Adrenal gland (tissue), 5 donors: ENCODE measurements at regions not wholly inside any gene's neighbourhood (a gene's known extent, or its start where the extent isn't known, plus 50 kb on each side); places are given as distances from the start of the nearest gene placed in this dataset.

ENCODE experiments used
- POLR2A ChIP-seq, 2 donors: fragments of 450-650 bp; IDR thresholded peaks; one replicate each; pipeline ENCODE4 v1.6.1; 2017; ENCODE audit warnings: antibody characterized with exemption in 2 of 2, mild to moderate bottlenecking in 2 of 2, moderate library complexity in 1 of 2
- TF ChIP-seq, protein P1 (sequence below), 6 experiments: fragments of 450-650 bp in 4 of 6; fragments of 200-600 bp in 2 of 6; sonication (generic) in 1 of 6; IDR thresholded peaks; 1 replicate in 5 of 6; 2 replicates in 1 of 6; pipeline versions ENCODE4 v1.5.1 to v1.8.0; 2016 to 2021; ENCODE audit warnings: antibody characterized with exemption in 6 of 6, mild to moderate bottlenecking in 2 of 6, moderate library complexity in 1 of 6
- donor health status: DM: no; HTN: no; CAD: no.

GRCh38 chr14:44444454-44444853 lies 62.6 kb downstream of the FSCB start:
- TF ChIP-seq POLR2A (IDR thresholded peaks at IDR 0.05) = no peak
- TF ChIP-seq, protein P1, sequence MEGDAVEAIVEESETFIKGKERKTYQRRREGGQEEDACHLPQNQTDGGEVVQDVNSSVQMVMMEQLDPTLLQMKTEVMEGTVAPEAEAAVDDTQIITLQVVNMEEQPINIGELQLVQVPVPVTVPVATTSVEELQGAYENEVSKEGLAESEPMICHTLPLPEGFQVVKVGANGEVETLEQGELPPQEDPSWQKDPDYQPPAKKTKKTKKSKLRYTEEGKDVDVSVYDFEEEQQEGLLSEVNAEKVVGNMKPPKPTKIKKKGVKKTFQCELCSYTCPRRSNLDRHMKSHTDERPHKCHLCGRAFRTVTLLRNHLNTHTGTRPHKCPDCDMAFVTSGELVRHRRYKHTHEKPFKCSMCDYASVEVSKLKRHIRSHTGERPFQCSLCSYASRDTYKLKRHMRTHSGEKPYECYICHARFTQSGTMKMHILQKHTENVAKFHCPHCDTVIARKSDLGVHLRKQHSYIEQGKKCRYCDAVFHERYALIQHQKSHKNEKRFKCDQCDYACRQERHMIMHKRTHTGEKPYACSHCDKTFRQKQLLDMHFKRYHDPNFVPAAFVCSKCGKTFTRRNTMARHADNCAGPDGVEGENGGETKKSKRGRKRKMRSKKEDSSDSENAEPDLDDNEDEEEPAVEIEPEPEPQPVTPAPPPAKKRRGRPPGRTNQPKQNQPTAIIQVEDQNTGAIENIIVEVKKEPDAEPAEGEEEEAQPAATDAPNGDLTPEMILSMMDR (IDR thresholded peaks at IDR 0.05) = no peak
